ENCODE measurements at regions not wholly inside any gene's neighbourhood (a gene's known extent, or its start where the extent isn't known, plus 50 kb on each side); places are given as distances from the start of the nearest gene placed in this dataset.

- no peak for TF ChIP-seq EZH2phosphoT487 (conservative IDR thresholded peaks at IDR 0.05; ENCODE audit: low read length)
- TF ChIP-seq CTCF (IDR thresholded peaks at IDR 0.05; ENCODE audit: insufficient read depth, low read length, poor library complexity, severe bottlenecking): no peak
These were observed 115.8 kb downstream of the NXPE2 start for GRCh38 chr11:114794048-114794684.

All from SU-DHL-6 (cell line).